ENCODE measurements at regions not wholly inside any gene's neighbourhood (a gene's known extent, or its start where the extent isn't known, plus 50 kb on each side); places are given as distances from the start of the nearest gene placed in this dataset.

- DNase-seq, result no peak
These were observed 176.0 kb upstream of the RPL38 start for GRCh38 chr17:74027444-74027843.

DNA sequence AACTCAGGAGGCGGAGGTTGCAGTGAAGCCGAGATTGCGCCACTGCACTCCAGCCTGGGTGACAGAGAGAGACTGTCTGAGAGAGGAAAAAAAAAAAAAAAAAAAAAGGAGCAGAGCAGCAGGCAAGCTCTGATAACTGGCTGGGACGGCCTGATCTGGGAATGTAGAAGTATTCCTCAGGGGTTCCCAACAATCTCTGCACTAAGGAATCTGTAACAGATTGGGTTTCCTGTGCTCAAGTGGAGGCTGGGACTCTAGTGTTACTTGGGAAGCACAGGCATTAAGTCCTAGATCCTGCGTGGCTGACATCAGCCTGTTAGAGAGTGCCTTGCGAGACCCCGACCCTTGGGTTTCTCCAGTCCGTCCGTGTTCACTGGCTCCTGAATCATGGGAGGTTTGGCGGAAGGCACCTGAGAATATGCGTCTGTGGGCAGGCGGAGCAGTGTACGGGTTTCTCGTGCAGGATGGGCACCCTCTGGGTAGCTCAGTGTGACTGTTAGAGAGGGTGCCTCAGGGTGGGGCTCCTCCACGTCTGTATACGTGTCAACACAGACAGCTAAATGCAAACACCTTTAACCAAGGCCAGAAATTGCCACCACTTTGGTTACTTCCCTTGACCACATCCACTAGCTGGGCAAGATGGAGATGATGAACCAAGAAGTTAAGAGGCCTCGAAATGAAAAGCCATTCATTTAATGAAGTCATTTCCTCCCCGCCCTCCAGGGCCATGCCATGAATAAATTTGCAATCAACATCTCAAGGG lies 174.9 kb upstream of the RPL38 start:
- no peak for DNase-seq

DNA sequence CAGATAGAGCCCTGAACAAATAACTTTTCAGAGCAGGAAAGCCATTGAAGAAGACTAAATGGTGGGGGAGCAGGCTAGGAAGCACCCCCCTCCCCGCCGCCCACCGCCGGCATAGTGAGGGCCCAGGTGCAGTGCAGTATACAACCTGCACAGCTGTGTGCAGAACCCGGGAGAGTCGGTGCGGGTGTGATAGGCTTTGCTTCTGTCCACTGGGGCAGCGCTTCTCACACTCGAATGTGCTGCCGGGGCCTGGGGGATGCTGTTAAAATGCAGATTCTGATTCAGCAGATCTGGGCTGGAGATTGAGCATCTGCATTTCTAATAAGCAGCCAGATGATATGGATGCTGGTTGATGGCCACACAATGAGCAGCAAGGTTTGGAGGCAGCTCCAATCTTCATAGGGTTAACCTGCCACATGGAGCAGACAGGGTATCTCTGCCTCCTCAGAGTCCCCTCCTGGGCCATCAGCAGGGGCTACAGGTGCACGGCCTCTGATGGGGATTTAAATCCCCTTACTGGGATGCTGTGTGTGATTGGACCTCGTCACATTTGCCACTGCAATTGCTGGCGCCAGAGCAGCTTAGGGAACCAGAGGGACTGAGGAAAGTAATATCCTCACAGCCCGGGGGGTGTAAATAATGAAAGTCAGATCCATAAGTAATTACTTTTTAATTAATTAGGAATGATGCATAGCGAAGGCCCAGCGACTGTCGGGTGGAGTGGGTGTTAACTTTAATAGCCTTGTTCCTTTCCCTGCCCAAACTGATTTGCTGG lies 172.0 kb upstream of the RPL38 start:
- DNase-seq, result no peak

- no peak for DNase-seq
These were observed 171.3 kb upstream of the RPL38 start for GRCh38 chr17:74032222-74032621.

DNA sequence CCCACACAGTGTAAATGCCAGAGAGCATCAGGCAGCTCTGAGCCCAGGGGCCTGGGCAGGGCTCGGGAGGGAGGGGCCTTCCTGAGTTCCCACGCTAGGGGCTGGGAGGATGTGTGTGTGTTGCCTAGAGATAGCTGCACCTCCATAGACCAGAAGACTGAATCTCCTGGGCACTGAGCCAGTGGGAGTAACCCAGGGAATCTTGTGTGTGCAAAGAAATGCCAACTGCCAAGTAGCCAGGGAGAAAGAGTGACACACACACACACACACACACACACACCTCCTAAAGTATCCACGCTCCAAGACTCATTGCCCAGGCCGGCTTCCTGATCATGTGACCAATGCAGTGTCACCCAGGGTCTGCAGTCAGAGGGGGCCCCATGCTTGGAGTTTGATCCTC lies 166.2 kb upstream of the RPL38 start:
- DNase-seq, result peak; percentile 42

DNA sequence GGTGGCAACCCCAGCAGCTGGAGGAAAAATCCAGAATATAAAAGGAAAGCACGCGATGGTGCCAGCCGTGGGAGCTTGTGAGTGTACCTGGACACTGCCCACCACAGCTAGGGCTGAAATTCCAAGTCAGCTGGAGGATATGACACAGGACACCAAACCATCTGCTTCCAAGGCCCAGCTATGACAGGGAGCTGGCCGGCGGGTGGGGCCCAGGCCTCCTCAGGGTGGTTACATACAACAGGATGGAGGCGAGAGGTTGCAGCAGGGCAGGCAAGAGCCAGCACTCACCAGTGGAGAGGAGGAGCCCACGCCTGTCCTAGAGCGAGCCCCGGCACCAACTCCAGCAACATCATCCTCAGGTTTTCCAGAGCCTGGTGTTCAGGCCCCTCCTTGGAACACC lies 163.2 kb upstream of the RPL38 start:
- no peak for DNase-seq

- no peak for DNase-seq
These were observed 162.7 kb upstream of the RPL38 start for GRCh38 chr17:74040729-74041128.

GRCh38 chr17:74041869-74042640 lies 161.4 kb upstream of the RPL38 start:
- DNase-seq, result no peak

DNA sequence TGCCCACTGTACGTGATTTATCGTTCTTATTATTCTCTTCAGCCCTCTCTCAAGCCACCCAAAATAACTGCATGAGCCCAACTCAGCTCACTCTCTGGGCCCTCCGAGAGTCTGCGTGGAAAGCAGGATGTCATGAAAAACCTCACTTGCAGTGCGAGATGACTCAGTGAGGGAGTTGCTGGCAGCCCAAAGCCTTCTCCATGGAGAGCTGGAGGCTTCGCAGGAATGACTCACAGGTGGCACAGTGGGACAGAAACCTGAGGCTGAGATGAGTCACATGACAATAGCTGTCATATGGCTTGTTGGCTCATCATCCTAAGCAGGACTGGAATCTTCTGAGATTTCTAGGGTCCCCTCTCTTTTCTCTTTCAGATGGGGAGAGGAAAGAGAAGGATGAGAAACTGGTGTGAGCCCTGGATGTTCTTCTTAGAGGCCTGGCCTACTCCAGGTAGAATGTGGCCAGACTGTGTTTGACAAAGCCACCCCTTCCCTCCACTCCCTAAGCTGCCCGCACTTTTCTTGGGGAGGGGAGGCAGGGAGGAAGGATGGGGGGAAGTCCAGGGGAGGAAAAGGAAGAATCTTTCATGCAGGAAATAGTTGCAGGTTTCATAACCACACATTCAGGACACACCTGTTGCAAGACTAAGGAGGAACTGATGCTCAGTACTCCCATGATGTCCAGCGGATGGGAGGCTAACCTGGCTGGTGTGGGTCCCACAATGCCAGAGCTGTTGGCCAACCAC lies 160.6 kb upstream of the RPL38 start:
- no peak for DNase-seq

DNA sequence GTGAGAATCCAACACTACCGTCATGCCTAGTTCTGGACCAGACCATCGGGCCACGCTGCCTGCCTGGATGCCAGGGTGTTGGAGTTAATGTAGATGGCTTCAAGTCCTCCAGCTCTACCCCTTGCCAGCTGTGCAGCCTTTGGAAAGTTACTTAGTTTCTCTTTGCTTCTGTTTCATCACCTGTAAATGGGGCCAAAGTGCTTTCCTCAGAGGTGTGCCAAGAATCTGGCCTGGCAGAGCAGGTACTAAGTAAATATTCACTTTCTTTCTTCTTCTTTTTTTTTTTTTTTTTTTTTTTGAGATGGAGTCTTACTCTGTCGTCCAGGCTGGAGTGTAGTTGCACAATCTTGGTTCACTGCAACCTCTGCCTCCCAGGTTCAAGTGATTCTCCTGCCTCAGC lies 159.5 kb upstream of the RPL38 start:
- DNase-seq, result no peak

DNA sequence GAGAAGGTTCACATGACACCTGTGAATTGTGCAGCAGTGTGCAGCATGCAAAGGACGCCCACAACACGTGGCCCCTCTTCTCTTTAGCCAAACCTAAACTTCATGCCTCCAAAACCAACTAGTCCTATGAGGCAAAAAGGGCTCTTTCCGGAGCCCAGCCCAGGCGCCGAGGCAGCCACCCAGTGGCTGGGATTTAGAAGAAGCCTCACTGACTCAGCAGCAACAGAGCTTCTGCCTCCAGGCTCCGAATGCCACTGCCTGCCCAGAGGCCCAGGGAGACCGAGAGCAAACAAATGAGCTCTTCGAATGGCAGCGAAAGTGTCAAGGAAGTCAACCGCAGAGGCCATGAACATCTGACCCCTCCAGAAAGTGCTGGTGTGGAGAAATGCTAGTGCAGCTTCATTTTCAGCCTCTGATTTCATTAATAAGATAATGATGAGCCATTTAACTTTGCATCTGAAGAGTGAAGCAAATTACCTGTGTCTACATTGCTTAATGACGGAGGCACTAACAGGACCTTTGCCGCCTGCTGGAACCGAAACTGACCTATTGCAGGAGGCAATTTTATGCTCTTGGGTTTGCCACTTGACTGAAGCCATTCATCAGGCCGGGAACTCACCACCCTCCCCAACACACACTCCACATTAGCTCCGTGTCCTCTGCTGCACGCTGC lies 157.7 kb upstream of the RPL38 start:
- peak; percentile 43 for DNase-seq

GRCh38 chr17:74049167-74049966 lies 154.1 kb upstream of the RPL38 start:
- no peak for DNase-seq

- DNase-seq, result no peak
These were observed 153.5 kb upstream of the RPL38 start for GRCh38 chr17:74049967-74050458.

GRCh38 chr17:74051348-74051747 lies 152.1 kb upstream of the RPL38 start:
- DNase-seq, result no peak

DNA sequence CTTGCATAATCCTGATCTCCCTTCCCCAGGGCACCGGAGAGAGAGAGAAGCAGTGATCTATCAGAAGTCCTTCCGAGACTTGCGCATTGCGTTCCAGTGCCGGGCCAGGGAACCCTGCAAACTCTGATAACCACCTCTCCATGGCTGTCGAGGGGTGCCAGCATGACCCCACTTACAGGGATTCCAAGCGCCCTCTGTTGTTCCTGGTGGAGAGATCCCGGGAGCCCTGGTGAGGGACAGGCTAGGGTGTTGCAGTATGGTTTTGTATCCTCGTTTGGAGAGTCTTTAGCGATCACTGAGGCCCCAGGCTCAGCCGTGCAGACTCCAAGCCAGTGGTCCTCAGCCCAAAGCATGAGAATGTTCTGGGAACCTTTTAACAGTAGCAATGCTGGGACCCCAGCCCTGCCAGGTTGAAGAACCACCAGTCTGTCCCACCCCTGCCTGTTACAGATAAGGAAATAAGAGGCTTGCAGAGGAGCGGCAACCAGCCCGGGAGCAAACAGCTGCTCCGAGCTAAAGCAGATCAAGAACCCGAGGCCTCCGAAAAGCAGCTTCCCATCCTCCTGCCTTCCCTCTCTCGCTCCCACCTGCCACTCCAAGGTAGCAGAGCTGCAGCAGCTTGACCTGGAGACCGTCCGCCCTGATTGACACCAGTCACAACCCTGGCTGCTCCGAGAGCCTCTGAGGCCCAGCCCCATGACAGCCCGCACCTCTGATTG lies 150.3 kb upstream of the RPL38 start:
- DNase-seq, result no peak

GRCh38 chr17:74053712-74054078 lies 149.8 kb upstream of the RPL38 start:
- DNase-seq, result no peak

GRCh38 chr17:74054249-74054648 lies 149.2 kb upstream of the RPL38 start:
- no peak for DNase-seq

- no peak for DNase-seq
These were observed 147.8 kb upstream of the RPL38 start for GRCh38 chr17:74055508-74056160.

GRCh38 chr17:74059479-74060240 lies 143.8 kb upstream of the RPL38 start:
- peak; percentile 85 for DNase-seq

Data from NCI-H510A treated with DMSO at 0.1 percent for 48 hours (cell line).